ENCODE measurements at regions not wholly inside any gene's neighbourhood (a gene's known extent, or its start where the extent isn't known, plus 50 kb on each side); places are given as distances from the start of the nearest gene placed in this dataset.

- Histone ChIP-seq H3K27me3 (replicated peaks in 2 of 5; ENCODE audit: control insufficient read depth in 4 of 5, insufficient read depth in 5 of 5, low read length in 4 of 5) (peaks cover 0 to 10% (median 4%) of the 10 kb centered on the region in 5 experiments), H3K4me3 (ENCODE audit: control insufficient read depth in 1 of 7, extremely low read depth in 1 of 7, insufficient read depth in 4 of 7, low read depth in 2 of 7, low read length in 6 of 7) (no peak overlapping the region), H3K9me3 (ENCODE audit: control extremely low read depth in 1 of 5, control insufficient read depth in 4 of 5, insufficient read depth in 2 of 5, low read depth in 1 of 5, low read length in 4 of 5) (peaks cover 0 to 2% (median 1%) of the 10 kb centered on the region in 5 experiments), H3K27ac (ENCODE audit: insufficient read depth in 1 of 2, low read depth in 1 of 2, low read length in 2 of 2, poor library complexity in 1 of 2, severe bottlenecking in 2 of 2) (no peak overlapping the region), H3K36me3 (ENCODE audit: control insufficient read depth in 4 of 4, insufficient read depth in 4 of 4, low read length in 3 of 4) (no peaks in the 10 kb centered on the region), H3K4me1 (ENCODE audit: control extremely low read depth in 1 of 4, control insufficient read depth in 4 of 4, insufficient read depth in 4 of 4, low read length in 3 of 4) (no peaks in the 10 kb centered on the region)
- DNase-seq: no peak
- ChIA-PET POLR2A (no interaction called here), CTCF (no interaction called here)
- WGBS (ENCODE audit: insufficient coverage): 50% methylated on average over 2 of the region's 2 CpGs
Observed at GRCh38 chr19:29396925-29397324, 128.9 kb upstream of the VSTM2B start.

GRCh38 chr19:29397748-29398147, 128.0 kb upstream of the VSTM2B start:
- H3K4me1 ChIP-seq (ENCODE audit: control extremely low read depth in 1 of 4, control insufficient read depth in 4 of 4, insufficient read depth in 4 of 4, low read length in 3 of 4): no peaks in the 10 kb centered on the region
- H3K27ac ChIP-seq (ENCODE audit: insufficient read depth in 1 of 2, low read depth in 1 of 2, low read length in 2 of 2, poor library complexity in 1 of 2, severe bottlenecking in 2 of 2): no peak overlapping the region
- DNase-seq: no peak
- H3K9me3 ChIP-seq (ENCODE audit: control extremely low read depth in 1 of 5, control insufficient read depth in 4 of 5, insufficient read depth in 2 of 5, low read depth in 1 of 5, low read length in 4 of 5): no peaks in the 10 kb centered on the region
- POLR2A ChIA-PET: no interaction called here
- CTCF ChIA-PET: no interaction called here
- H3K36me3 ChIP-seq (ENCODE audit: control insufficient read depth in 4 of 4, insufficient read depth in 4 of 4, low read length in 3 of 4): no peaks in the 10 kb centered on the region
- no peak overlapping the region for H3K4me3 ChIP-seq (ENCODE audit: control insufficient read depth in 1 of 7, extremely low read depth in 1 of 7, insufficient read depth in 4 of 7, low read depth in 2 of 7, low read length in 6 of 7)
- H3K27me3 ChIP-seq (replicated peaks in 2 of 5; ENCODE audit: control insufficient read depth in 4 of 5, insufficient read depth in 5 of 5, low read length in 4 of 5): peaks cover 0 to 10% (median 4%) of the 10 kb centered on the region in 5 experiments
- WGBS (ENCODE audit: insufficient coverage): 82% methylated on average over 4 of the region's 7 CpGs

DNA sequence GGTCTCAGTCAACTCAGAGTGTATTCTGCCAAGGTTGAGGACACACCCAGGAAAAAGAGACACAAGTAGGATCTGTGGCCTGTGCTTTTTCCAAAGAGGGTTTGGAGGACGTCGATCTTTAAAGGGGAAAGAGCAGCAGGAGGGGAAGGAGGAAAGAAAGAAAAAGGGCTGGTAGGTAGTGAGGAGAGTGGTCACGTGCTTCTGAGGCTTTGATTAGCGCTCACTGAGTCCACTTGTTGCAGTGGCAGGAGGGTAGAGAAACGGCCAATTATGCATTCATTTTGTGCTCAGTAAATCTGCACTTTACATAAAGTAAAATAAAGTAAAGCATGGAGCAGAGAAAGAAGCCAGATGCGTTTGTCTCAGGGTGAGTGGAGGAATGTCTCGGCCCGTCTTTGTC, 126.0 kb upstream of the VSTM2B start:
- 71% methylated on average over 7 of the region's 8 CpGs for WGBS (ENCODE audit: insufficient coverage)

GRCh38 chr19:29400917-29401711, 124.7 kb upstream of the VSTM2B start:
- no peak overlapping the region for H3K27ac ChIP-seq (ENCODE audit: insufficient read depth in 1 of 2, low read depth in 1 of 2, low read length in 2 of 2, poor library complexity in 1 of 2, severe bottlenecking in 2 of 2)
- H3K4me1 ChIP-seq (ENCODE audit: control extremely low read depth in 1 of 4, control insufficient read depth in 4 of 4, insufficient read depth in 4 of 4, low read length in 3 of 4): no peaks in the 10 kb centered on the region
- ChIA-PET CTCF (no interaction called here), POLR2A (no interaction called here)
- peaks cover 0 to 30% (median 0%) of the 10 kb centered on the region in 5 experiments for H3K27me3 ChIP-seq (replicated peaks in 2 of 5; ENCODE audit: control insufficient read depth in 4 of 5, insufficient read depth in 5 of 5, low read length in 4 of 5)
- H3K4me3 ChIP-seq (ENCODE audit: control insufficient read depth in 1 of 7, extremely low read depth in 1 of 7, insufficient read depth in 4 of 7, low read depth in 2 of 7, low read length in 6 of 7): no peak overlapping the region
- H3K9me3 ChIP-seq (ENCODE audit: control extremely low read depth in 1 of 5, control insufficient read depth in 4 of 5, insufficient read depth in 2 of 5, low read depth in 1 of 5, low read length in 4 of 5): no peaks in the 10 kb centered on the region
- DNase-seq: no peak
- WGBS (ENCODE audit: insufficient coverage): 94% methylated on average over 21 of the region's 23 CpGs
- no peaks in the 10 kb centered on the region for H3K36me3 ChIP-seq (ENCODE audit: control insufficient read depth in 4 of 4, insufficient read depth in 4 of 4, low read length in 3 of 4)

More for the DNA sequence above, 126.0 kb upstream of the VSTM2B start:
- H3K36me3 ChIP-seq (ENCODE audit: control insufficient read depth in 4 of 4, insufficient read depth in 4 of 4, low read length in 3 of 4): no peaks in the 10 kb centered on the region
- no peak overlapping the region for H3K4me3 ChIP-seq (ENCODE audit: control insufficient read depth in 1 of 7, extremely low read depth in 1 of 7, insufficient read depth in 4 of 7, low read depth in 2 of 7, low read length in 6 of 7)
- ChIA-PET CTCF (no interaction called here), POLR2A (no interaction called here)
- no peaks in the 10 kb centered on the region for H3K9me3 ChIP-seq (ENCODE audit: control extremely low read depth in 1 of 5, control insufficient read depth in 4 of 5, insufficient read depth in 2 of 5, low read depth in 1 of 5, low read length in 4 of 5)
- peaks cover 0 to 17% (median 4%) of the 10 kb centered on the region in 5 experiments for H3K27me3 ChIP-seq (replicated peaks in 2 of 5; ENCODE audit: control insufficient read depth in 4 of 5, insufficient read depth in 5 of 5, low read length in 4 of 5)
- no peak overlapping the region for H3K27ac ChIP-seq (ENCODE audit: insufficient read depth in 1 of 2, low read depth in 1 of 2, low read length in 2 of 2, poor library complexity in 1 of 2, severe bottlenecking in 2 of 2)
- DNase-seq: no peak
- no peaks in the 10 kb centered on the region for H3K4me1 ChIP-seq (ENCODE audit: control extremely low read depth in 1 of 4, control insufficient read depth in 4 of 4, insufficient read depth in 4 of 4, low read length in 3 of 4)

DNA sequence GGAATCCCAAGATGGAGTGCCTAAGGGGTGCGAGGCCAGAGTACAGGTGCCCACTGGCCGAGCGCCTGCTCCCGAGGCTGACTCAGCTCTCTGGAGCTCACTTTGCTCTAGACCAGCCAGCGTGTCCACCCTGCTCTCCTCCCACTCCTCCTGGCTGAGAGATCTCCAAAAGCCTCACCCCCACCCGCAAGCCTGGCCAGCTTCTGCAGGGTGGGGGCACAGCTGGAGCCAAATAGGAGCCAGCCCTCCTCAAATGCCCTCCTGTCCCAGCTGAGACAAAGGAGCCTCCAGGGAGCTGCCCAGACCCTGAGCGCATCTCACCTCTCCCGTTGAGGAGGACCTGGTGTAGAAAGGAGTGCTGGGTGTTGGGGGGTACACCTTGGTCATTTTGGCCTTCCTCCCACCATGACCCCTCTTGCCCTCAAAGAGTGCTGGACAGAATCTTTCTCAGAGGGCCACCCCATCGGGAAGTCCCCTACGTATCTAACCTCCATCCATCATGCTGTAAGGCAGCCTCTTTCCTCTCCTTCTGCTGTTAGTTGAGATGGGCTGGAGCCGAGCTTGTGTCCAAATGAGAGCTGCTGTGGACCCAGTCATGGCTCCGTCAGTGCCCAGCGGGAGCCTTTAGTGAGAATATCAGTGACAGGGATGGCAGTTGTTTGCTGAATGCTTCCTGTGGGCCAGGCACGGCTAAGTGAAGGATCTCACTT, 123.9 kb upstream of the VSTM2B start:
- DNase-seq: no peak
- H3K27me3 ChIP-seq (replicated peaks in 2 of 5; ENCODE audit: control insufficient read depth in 4 of 5, insufficient read depth in 5 of 5, low read length in 4 of 5): peaks cover 0 to 32% (median 0%) of the 10 kb centered on the region in 5 experiments
- no peaks in the 10 kb centered on the region for H3K4me1 ChIP-seq (ENCODE audit: control extremely low read depth in 1 of 4, control insufficient read depth in 4 of 4, insufficient read depth in 4 of 4, low read length in 3 of 4)
- no peak overlapping the region for H3K4me3 ChIP-seq (ENCODE audit: control insufficient read depth in 1 of 7, extremely low read depth in 1 of 7, insufficient read depth in 4 of 7, low read depth in 2 of 7, low read length in 6 of 7)
- H3K27ac ChIP-seq (ENCODE audit: insufficient read depth in 1 of 2, low read depth in 1 of 2, low read length in 2 of 2, poor library complexity in 1 of 2, severe bottlenecking in 2 of 2): no peak overlapping the region
- H3K9me3 ChIP-seq (ENCODE audit: control extremely low read depth in 1 of 5, control insufficient read depth in 4 of 5, insufficient read depth in 2 of 5, low read depth in 1 of 5, low read length in 4 of 5): no peaks in the 10 kb centered on the region
- CTCF ChIA-PET: no interaction called here
- POLR2A ChIA-PET: no interaction called here
- 83% methylated on average over 9 of the region's 14 CpGs for WGBS (ENCODE audit: insufficient coverage)
- H3K36me3 ChIP-seq (ENCODE audit: control insufficient read depth in 4 of 4, insufficient read depth in 4 of 4, low read length in 3 of 4): no peaks in the 10 kb centered on the region

DNA sequence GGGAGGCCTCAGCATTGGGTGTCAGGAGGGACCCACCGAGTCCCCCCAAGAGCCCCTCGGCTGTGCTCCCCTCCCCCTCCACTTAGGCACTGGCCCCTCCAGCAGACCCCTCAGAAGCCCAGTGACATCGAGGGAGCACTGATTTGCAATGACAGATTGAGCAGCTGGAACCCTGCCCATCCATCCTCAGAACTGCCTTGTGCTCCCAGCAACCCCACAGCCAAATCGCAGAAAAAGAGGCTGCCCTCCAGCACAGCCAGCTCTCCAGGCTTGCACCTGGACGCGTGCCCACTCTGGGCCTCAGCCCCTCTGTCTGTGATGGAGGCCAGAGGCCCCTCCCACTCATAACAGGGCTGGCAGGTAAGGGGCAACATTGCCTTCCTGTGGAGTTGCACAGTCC, 123.2 kb upstream of the VSTM2B start:
- H3K9me3 ChIP-seq (ENCODE audit: control extremely low read depth in 1 of 5, control insufficient read depth in 4 of 5, insufficient read depth in 2 of 5, low read depth in 1 of 5, low read length in 4 of 5): no peaks in the 10 kb centered on the region
- peaks cover 0 to 35% (median 1%) of the 10 kb centered on the region in 5 experiments for H3K27me3 ChIP-seq (replicated peaks in 2 of 5; ENCODE audit: control insufficient read depth in 4 of 5, insufficient read depth in 5 of 5, low read length in 4 of 5)
- DNase-seq: no peak
- H3K4me1 ChIP-seq (ENCODE audit: control extremely low read depth in 1 of 4, control insufficient read depth in 4 of 4, insufficient read depth in 4 of 4, low read length in 3 of 4): no peaks in the 10 kb centered on the region
- no peaks in the 10 kb centered on the region for H3K36me3 ChIP-seq (ENCODE audit: control insufficient read depth in 4 of 4, insufficient read depth in 4 of 4, low read length in 3 of 4)
- WGBS (ENCODE audit: insufficient coverage): 89% methylated on average over 5 of the region's 6 CpGs
- H3K27ac ChIP-seq (ENCODE audit: insufficient read depth in 1 of 2, low read depth in 1 of 2, low read length in 2 of 2, poor library complexity in 1 of 2, severe bottlenecking in 2 of 2): no peak overlapping the region
- H3K4me3 ChIP-seq (ENCODE audit: control insufficient read depth in 1 of 7, extremely low read depth in 1 of 7, insufficient read depth in 4 of 7, low read depth in 2 of 7, low read length in 6 of 7): no peak overlapping the region
- ChIA-PET CTCF (no interaction called here), POLR2A (no interaction called here)

- no peak for DNase-seq
- Histone ChIP-seq H3K9me3 (ENCODE audit: control extremely low read depth in 1 of 5, control insufficient read depth in 4 of 5, insufficient read depth in 2 of 5, low read depth in 1 of 5, low read length in 4 of 5) (no peaks in the 10 kb centered on the region), H3K4me3 (ENCODE audit: control insufficient read depth in 1 of 7, extremely low read depth in 1 of 7, insufficient read depth in 4 of 7, low read depth in 2 of 7, low read length in 6 of 7) (no peak overlapping the region), H3K27ac (ENCODE audit: insufficient read depth in 1 of 2, low read depth in 1 of 2, low read length in 2 of 2, poor library complexity in 1 of 2, severe bottlenecking in 2 of 2) (no peak overlapping the region), H3K27me3 (replicated peaks in 2 of 5; ENCODE audit: control insufficient read depth in 4 of 5, insufficient read depth in 5 of 5, low read length in 4 of 5) (peaks cover 0 to 34% (median 2%) of the 10 kb centered on the region in 5 experiments), H3K4me1 (ENCODE audit: control extremely low read depth in 1 of 4, control insufficient read depth in 4 of 4, insufficient read depth in 4 of 4, low read length in 3 of 4) (no peaks in the 10 kb centered on the region), H3K36me3 (ENCODE audit: control insufficient read depth in 4 of 4, insufficient read depth in 4 of 4, low read length in 3 of 4) (no peaks in the 10 kb centered on the region)
- ChIA-PET CTCF (no interaction called here), POLR2A (no interaction called here)
- 91% methylated on average over 8 of the region's 8 CpGs for WGBS (ENCODE audit: insufficient coverage)
Observed at GRCh38 chr19:29404015-29404414, 121.8 kb upstream of the VSTM2B start.

Measured in common myeloid progenitor, CD34-positive (primary cell).